K562 (cell line): ENCODE measurements at regions not wholly inside any gene's neighbourhood (a gene's known extent, or its start where the extent isn't known, plus 50 kb on each side); places are given as distances from the start of the nearest gene placed in this dataset.

Source experiments
- ATAC-seq: fragments of 200-7000 bp; cut with Tn5 transposase; 3 replicates; pipeline ENCODE4 v1.9.1; 2020; ENCODE audit warnings: moderate library complexity
- BruUV-seq: library from RNA; stranded (reverse); fragments of 400-500 nt; replicated peaks from 2 replicates; lab custom pipeline; 2021; lab: Mats Ljungman, UMichigan
- CTCF ChIA-PET: fragments of 300-600 bp; formaldehyde crosslinking; extraction: SDS; loops from one replicate; lab custom pipeline; 2021; ENCODE audit warnings: low intra/inter-chr PET ratio; lab: Yijun Ruan, JAX
- POLR2A ChIA-PET: fragments of 300-600, 350-650 bp; sonication (Branson Sonifier 250); formaldehyde crosslinking; extraction: SDS; loops from one replicate; lab custom pipeline; 2021; ENCODE audit warnings: antibody characterized with exemption, inconsistent platforms; lab: Yijun Ruan, JAX
- DNase-seq, 4 experiments: peaks; one replicate each; pipeline versions ENCODE4 v3.0.0 to v3.0.0-alpha.2; 2011 to 2018; ENCODE audit warnings: low spot score in 3 of 4, mixed read lengths in 3 of 4; ENCODE audit errors: extremely low read depth in 1 of 4
- FAIRE-seq: peaks from 2 replicates; lab custom pipeline; 2011; peaks lifted over from hg19 to GRCh38; lab: Jason Lieb, UNC
- H2AFZ ChIP-seq: 2 replicates; pipeline ENCODE4 v1.6.0; 2011; ENCODE audit warnings: low read depth, low read length, control low read depth, inconsistent platforms
- H3K27ac ChIP-seq: fragments of 200-600 bp; 3 replicates; pipeline ENCODE4 v1.8.0; 2011; ENCODE audit warnings: low read depth, mild to moderate bottlenecking, control low read depth, inconsistent platforms, low read length, moderate library complexity, mixed read lengths; ENCODE audit errors: extremely low read depth
- H3K27me3 ChIP-seq, 2 experiments: fragments of 300-600 bp in 1 of 2; 2 replicates in 1 of 2; 3 replicates in 1 of 2; pipeline versions ENCODE4 v1.6.0 to v1.8.0; 2011; ENCODE audit warnings: inconsistent platforms in 2 of 2, low read length in 2 of 2, mild to moderate bottlenecking in 1 of 2, mixed read lengths in 1 of 2, moderate library complexity in 1 of 2; ENCODE audit not compliant: control insufficient read depth in 2 of 2, insufficient read depth in 2 of 2
- H3K36me3 ChIP-seq: fragments of 300-600 bp; 3 replicates; pipeline ENCODE4 v1.8.0; 2011; ENCODE audit warnings: mild to moderate bottlenecking, low read length, inconsistent platforms; ENCODE audit not compliant: control insufficient read depth, insufficient read depth
- H3K4me1 ChIP-seq, 2 experiments: fragments of 200-600 bp in 1 of 2; replicated peaks in 1 of 2; 2 replicates in 1 of 2; 3 replicates in 1 of 2; pipeline versions ENCODE4 v1.5.1 to v1.8.0; 2011; ENCODE audit warnings: inconsistent platforms in 2 of 2, low read length in 2 of 2, mild to moderate bottlenecking in 1 of 2, mixed read lengths in 1 of 2, moderate library complexity in 1 of 2; ENCODE audit not compliant: control insufficient read depth in 2 of 2, insufficient read depth in 2 of 2
- H3K4me2 ChIP-seq: 2 replicates; pipeline ENCODE4 v1.6.1; 2011; ENCODE audit warnings: low read length, control low read depth, inconsistent platforms, mixed read lengths; ENCODE audit not compliant: insufficient read depth
- H3K4me3 ChIP-seq: fragments of 200-600 bp; sonication (generic), shearing (Covaris generic); 2 replicates; pipeline ENCODE4 v1.5.1; 2016; ENCODE audit warnings: control low read depth, inconsistent platforms
- H3K79me2 ChIP-seq: fragments of 200-600 bp; 3 replicates; pipeline ENCODE4 v1.8.0; 2011; ENCODE audit warnings: low read length, inconsistent platforms; ENCODE audit not compliant: control insufficient read depth, insufficient read depth
- H3K9ac ChIP-seq, 2 experiments: 2 replicates each; pipeline versions ENCODE4 v1.6.0 to v1.6.1; 2011; ENCODE audit warnings: low read depth in 2 of 2, low read length in 2 of 2, control low read depth in 1 of 2, inconsistent platforms in 1 of 2, mild to moderate bottlenecking in 1 of 2, mixed read lengths in 1 of 2; ENCODE audit not compliant: insufficient read depth in 1 of 2
- H3K9me1 ChIP-seq: one replicate; pipeline ENCODE4 v1.6.0; 2011; ENCODE audit warnings: inconsistent platforms, mild to moderate bottlenecking, low read length, moderate library complexity; ENCODE audit not compliant: control insufficient read depth, insufficient read depth
- H3K9me3 ChIP-seq: replicated peaks from 2 replicates; pipeline ENCODE4 v1.5.1; 2011; ENCODE audit warnings: low read depth, low read length, inconsistent platforms; ENCODE audit not compliant: control insufficient read depth, insufficient read depth
- H4K20me1 ChIP-seq: replicated peaks from 2 replicates; pipeline ENCODE4 v1.6.1; 2011; ENCODE audit warnings: low read length, inconsistent platforms, mixed read lengths; ENCODE audit not compliant: control insufficient read depth, insufficient read depth
- ARNT ChIP-seq, 2 experiments: fragments of 450-650 bp; IDR thresholded peaks; 2 replicates each; pipeline ENCODE4 v1.6.1; 2016; ENCODE audit warnings: mild to moderate bottlenecking in 1 of 2
- CHD4 ChIP-seq: fragments of 200-600 bp; sonication (generic); IDR thresholded peaks from 3 replicates; pipeline ENCODE4 v1.6.1; 2012; ENCODE audit warnings: low read depth, mild to moderate bottlenecking, mixed read lengths, low read length, inconsistent platforms; ENCODE audit not compliant: insufficient read depth, insufficient replicate concordance, poor library complexity, severe bottlenecking
- GATAD2A ChIP-seq: fragments of 450-650 bp; IDR thresholded peaks from 2 replicates; pipeline ENCODE4 v1.6.1; 2017
- MAFG ChIP-seq: fragments of 450-650 bp; conservative IDR thresholded peaks from 2 replicates; pipeline ENCODE4 v1.6.1; 2016; ENCODE audit warnings: missing genetic modification characterization, missing compliant biosample characterization
- RFX7 ChIP-seq: fragments of 250-450 bp; sonication (Bioruptor Pico); IDR thresholded peaks from 2 replicates; pipeline ENCODE4 v1.5.1; 2021; ENCODE audit warnings: mild to moderate bottlenecking
- SLC30A9 ChIP-seq: fragments of 250-450 bp; sonication (Bioruptor Pico); IDR thresholded peaks from 2 replicates; pipeline ENCODE4 v1.8.0; 2022; ENCODE audit warnings: mild to moderate bottlenecking, moderate library complexity
- ZNF316 ChIP-seq: fragments of 450-650 bp; IDR thresholded peaks from 2 replicates; pipeline ENCODE4 v1.6.1; 2016
- ZNF436 ChIP-seq: fragments of 250-450, 450-650 bp; sonication (Bioruptor Pico); formaldehyde crosslinking; IDR thresholded peaks from 2 replicates; pipeline ENCODE4 v1.7.0; 2020; ENCODE audit warnings: mild to moderate bottlenecking
- in situ Hi-C: fragments of 300-500 bp; cut with MboI; formaldehyde crosslinking; loops from 4 replicates; pipeline ENCODE4 v1.15.0; 2018; ENCODE audit warnings: inconsistent platforms, mixed read lengths
- intact Hi-C: fragments of 100-400 bp; cut with micrococcal nuclease; formaldehyde crosslinking; loops from 2 replicates; pipeline ENCODE4 v1.14.2; 2022
- TF ChIP-seq, protein P1 (sequence below), 2 experiments: fragments of 450-650 bp in 1 of 2; IDR thresholded peaks; 2 replicates each; pipeline ENCODE4 v1.6.1; 2011 to 2017; ENCODE audit warnings: low read depth in 2 of 2, antibody characterized with exemption in 1 of 2, borderline replicate concordance in 1 of 2, low read length in 1 of 2, mild to moderate bottlenecking in 1 of 2, mixed read lengths in 1 of 2; ENCODE audit not compliant: control insufficient read depth in 1 of 2
- TF ChIP-seq, protein P2 (sequence below): fragments of 450-650 bp; IDR thresholded peaks from 2 replicates; pipeline ENCODE4 v1.6.1; 2016; ENCODE audit warnings: low read depth, mild to moderate bottlenecking, moderate library complexity
- TF ChIP-seq, protein P3 (sequence below): sonication (generic); formaldehyde crosslinking; IDR thresholded peaks from 2 replicates; pipeline ENCODE4 v1.8.0; 2023; ENCODE audit warnings: mild to moderate bottlenecking, missing genetic modification reagents

GRCh38 chr5:91820874-91821273 is 437.8 kb upstream of the ARRDC3 start:
- Histone ChIP-seq H4K20me1 (no peaks in the 10 kb centered on the region), H3K9me3 (no peaks in the 10 kb centered on the region; the same call in 1 of the 2 replicates), H3K9me1 (no peaks in the 10 kb centered on the region), H3K79me2 (no peaks in the 10 kb centered on the region), H3K4me1 (no peaks in the 10 kb centered on the region), H3K36me3 (no peaks in the 10 kb centered on the region), H3K27ac (no peak overlapping the region), H3K4me3 (no peak overlapping the region), H2AFZ (no peak overlapping the region), H3K9ac (no peak overlapping the region), H3K27me3 (no peaks in the 10 kb centered on the region), H3K4me2 (no peak overlapping the region)
- ChIA-PET POLR2A (interaction anchor here (0.6 kb wide), 1 partner anchor 541 kb away, joined by 4 read pairs; no protein-coding TSS in a partner anchor), CTCF (no interaction called here)
- intact Hi-C loops (no loop called here), in situ Hi-C loops (no loop called here)
- ATAC-seq (no peak), FAIRE-seq (no peak), DNase-seq (no peak)
- BruUV-seq: no TSS peak
- TF ChIP-seq ZNF316: peak; percentile 27; the same call in 1 of the 2 replicates
- TF ChIP-seq CHD4: no peak
- TF ChIP-seq, protein P1, sequence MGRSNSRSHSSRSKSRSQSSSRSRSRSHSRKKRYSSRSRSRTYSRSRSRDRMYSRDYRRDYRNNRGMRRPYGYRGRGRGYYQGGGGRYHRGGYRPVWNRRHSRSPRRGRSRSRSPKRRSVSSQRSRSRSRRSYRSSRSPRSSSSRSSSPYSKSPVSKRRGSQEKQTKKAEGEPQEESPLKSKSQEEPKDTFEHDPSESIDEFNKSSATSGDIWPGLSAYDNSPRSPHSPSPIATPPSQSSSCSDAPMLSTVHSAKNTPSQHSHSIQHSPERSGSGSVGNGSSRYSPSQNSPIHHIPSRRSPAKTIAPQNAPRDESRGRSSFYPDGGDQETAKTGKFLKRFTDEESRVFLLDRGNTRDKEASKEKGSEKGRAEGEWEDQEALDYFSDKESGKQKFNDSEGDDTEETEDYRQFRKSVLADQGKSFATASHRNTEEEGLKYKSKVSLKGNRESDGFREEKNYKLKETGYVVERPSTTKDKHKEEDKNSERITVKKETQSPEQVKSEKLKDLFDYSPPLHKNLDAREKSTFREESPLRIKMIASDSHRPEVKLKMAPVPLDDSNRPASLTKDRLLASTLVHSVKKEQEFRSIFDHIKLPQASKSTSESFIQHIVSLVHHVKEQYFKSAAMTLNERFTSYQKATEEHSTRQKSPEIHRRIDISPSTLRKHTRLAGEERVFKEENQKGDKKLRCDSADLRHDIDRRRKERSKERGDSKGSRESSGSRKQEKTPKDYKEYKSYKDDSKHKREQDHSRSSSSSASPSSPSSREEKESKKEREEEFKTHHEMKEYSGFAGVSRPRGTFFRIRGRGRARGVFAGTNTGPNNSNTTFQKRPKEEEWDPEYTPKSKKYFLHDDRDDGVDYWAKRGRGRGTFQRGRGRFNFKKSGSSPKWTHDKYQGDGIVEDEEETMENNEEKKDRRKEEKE (IDR thresholded peaks at IDR 0.05; ENCODE audit: borderline replicate concordance in 1 of 2, control insufficient read depth in 1 of 2, low read depth in 2 of 2, low read length in 1 of 2): no peak
- TF ChIP-seq, protein P2, sequence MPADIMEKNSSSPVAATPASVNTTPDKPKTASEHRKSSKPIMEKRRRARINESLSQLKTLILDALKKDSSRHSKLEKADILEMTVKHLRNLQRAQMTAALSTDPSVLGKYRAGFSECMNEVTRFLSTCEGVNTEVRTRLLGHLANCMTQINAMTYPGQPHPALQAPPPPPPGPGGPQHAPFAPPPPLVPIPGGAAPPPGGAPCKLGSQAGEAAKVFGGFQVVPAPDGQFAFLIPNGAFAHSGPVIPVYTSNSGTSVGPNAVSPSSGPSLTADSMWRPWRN: no peak
- TF ChIP-seq MAFG (tag): 0 out of 2 replicates have a peak, but pooled peaks have one; percentile 13
- no peak for TF ChIP-seq ARNT (IDR thresholded peaks at IDR 0.05)
- no peak for TF ChIP-seq RFX7 (CRISPR knock-in tag)
- no peak for TF ChIP-seq SLC30A9 (CRISPR knock-in tag)
- no peak for TF ChIP-seq GATAD2A
- no peak for TF ChIP-seq ZNF436 (CRISPR knock-in tag)
- TF ChIP-seq, protein P3, sequence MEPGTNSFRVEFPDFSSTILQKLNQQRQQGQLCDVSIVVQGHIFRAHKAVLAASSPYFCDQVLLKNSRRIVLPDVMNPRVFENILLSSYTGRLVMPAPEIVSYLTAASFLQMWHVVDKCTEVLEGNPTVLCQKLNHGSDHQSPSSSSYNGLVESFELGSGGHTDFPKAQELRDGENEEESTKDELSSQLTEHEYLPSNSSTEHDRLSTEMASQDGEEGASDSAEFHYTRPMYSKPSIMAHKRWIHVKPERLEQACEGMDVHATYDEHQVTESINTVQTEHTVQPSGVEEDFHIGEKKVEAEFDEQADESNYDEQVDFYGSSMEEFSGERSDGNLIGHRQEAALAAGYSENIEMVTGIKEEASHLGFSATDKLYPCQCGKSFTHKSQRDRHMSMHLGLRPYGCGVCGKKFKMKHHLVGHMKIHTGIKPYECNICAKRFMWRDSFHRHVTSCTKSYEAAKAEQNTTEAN: no peak
